ENCODE measurements at regions not wholly inside any gene's neighbourhood (a gene's known extent, or its start where the extent isn't known, plus 50 kb on each side); places are given as distances from the start of the nearest gene placed in this dataset.

- TF ChIP-seq CTCF (IDR thresholded peaks at IDR 0.05; ENCODE audit: borderline replicate concordance, insufficient read depth, low read depth, low read length): no peak
- no peak overlapping the region for H3K4me3 ChIP-seq (ENCODE audit: low read depth, low read length)
Observed at GRCh38 chr4:8796096-8796495, 75.5 kb downstream of the HMX1 start.

- no peak for TF ChIP-seq CTCF (IDR thresholded peaks at IDR 0.05; ENCODE audit: borderline replicate concordance, insufficient read depth, low read depth, low read length)
- H3K4me3 ChIP-seq (ENCODE audit: low read depth, low read length): no peak overlapping the region
Observed at GRCh38 chr4:8795140-8795539, 76.5 kb downstream of the HMX1 start.

GRCh38 chr4:8794491-8794890 is 77.1 kb downstream of the HMX1 start:
- no peak for TF ChIP-seq CTCF (IDR thresholded peaks at IDR 0.05; ENCODE audit: borderline replicate concordance, insufficient read depth, low read depth, low read length)
- no peak overlapping the region for H3K4me3 ChIP-seq (ENCODE audit: low read depth, low read length)

- TF ChIP-seq CTCF (IDR thresholded peaks at IDR 0.05; ENCODE audit: borderline replicate concordance, insufficient read depth, low read depth, low read length): no peak
Observed at GRCh38 chr4:8793571-8794160, 78.0 kb downstream of the HMX1 start.

GRCh38 chr4:8792491-8792890 is 79.1 kb downstream of the HMX1 start:
- no peak for TF ChIP-seq CTCF (IDR thresholded peaks at IDR 0.05; ENCODE audit: borderline replicate concordance, insufficient read depth, low read depth, low read length)
- H3K4me3 ChIP-seq (ENCODE audit: low read depth, low read length): no peak overlapping the region

More at GRCh38 chr4:8793571-8794160, 78.0 kb downstream of the HMX1 start:
- no peak overlapping the region for H3K4me3 ChIP-seq (ENCODE audit: low read depth, low read length)

GRCh38 chr4:8791609-8792008 is 80.0 kb downstream of the HMX1 start:
- no peak for TF ChIP-seq CTCF (IDR thresholded peaks at IDR 0.05; ENCODE audit: borderline replicate concordance, insufficient read depth, low read depth, low read length)
- H3K4me3 ChIP-seq (ENCODE audit: low read depth, low read length): no peak overlapping the region

GRCh38 chr4:8790749-8791148 is 80.9 kb downstream of the HMX1 start:
- H3K4me3 ChIP-seq (ENCODE audit: low read depth, low read length): no peak overlapping the region
- no peak for TF ChIP-seq CTCF (IDR thresholded peaks at IDR 0.05; ENCODE audit: borderline replicate concordance, insufficient read depth, low read depth, low read length)

All from GM12875 (cell line).